ENCODE measurements at regions not wholly inside any gene's neighbourhood (a gene's known extent, or its start where the extent isn't known, plus 50 kb on each side); places are given as distances from the start of the nearest gene placed in this dataset.
"Not testable (repeated sequence)": the region's sequence is repeated elsewhere in the genome, so short reads cannot be mapped to it uniquely, and the experiment has no call there.

GRCh38 chr1:38585971-38586370, 273.6 kb downstream of the RRAGC start:
- H3K27me3 ChIP-seq, result peaks cover 34% of the 10 kb centered on the region
- no peak overlapping the region for H3K27ac ChIP-seq
- no peak overlapping the region for H3K4me3 ChIP-seq
- 57 to 93% methylated on average over 3 to 4 of the region's 4 CpGs for WGBS, 2 donors (ENCODE audit: low coverage in 1 of 2)
- no peaks in the 10 kb centered on the region for H3K4me1 ChIP-seq
- H3K9me3 ChIP-seq, result peaks cover 0 to 14% (median 0%) of the 10 kb centered on the region in 3 donors
- no peak for TF ChIP-seq POLR2AphosphoS5 (IDR thresholded peaks at IDR 0.05)
- TF ChIP-seq POLR2A (IDR thresholded peaks at IDR 0.05), result no peak
- no peak for TF ChIP-seq CTCF (IDR thresholded peaks at IDR 0.05)
- TF ChIP-seq EP300 (IDR thresholded peaks at IDR 0.05), result no peak
- ATAC-seq, result no peak
- H3K36me3 ChIP-seq, result no peaks in the 10 kb centered on the region

GRCh38 chr1:38585460-38585859, 274.1 kb downstream of the RRAGC start:
- no peaks in the 10 kb centered on the region for H3K36me3 ChIP-seq
- no peak overlapping the region for H3K4me3 ChIP-seq
- H3K27ac ChIP-seq, result no peak overlapping the region
- TF ChIP-seq EP300 (IDR thresholded peaks at IDR 0.05) (no peak), POLR2AphosphoS5 (IDR thresholded peaks at IDR 0.05) (no peak), POLR2A (IDR thresholded peaks at IDR 0.05) (no peak)
- H3K4me1 ChIP-seq, result no peaks in the 10 kb centered on the region
- H3K27me3 ChIP-seq, result peaks cover 38% of the 10 kb centered on the region
- ATAC-seq, result no peak
- WGBS, 2 donors (ENCODE audit: low coverage in 1 of 2), result 43 to 59% methylated on average over 1 to 3 of the region's 3 CpGs
- peaks cover 0 to 11% (median 0%) of the 10 kb centered on the region in 3 donors for H3K9me3 ChIP-seq

GRCh38 chr1:38584448-38585355, 274.9 kb downstream of the RRAGC start:
- peaks cover 45% of the 10 kb centered on the region for H3K27me3 ChIP-seq
- ATAC-seq, result no peak
- no peak for TF ChIP-seq POLR2AphosphoS5 (IDR thresholded peaks at IDR 0.05)
- no peak for TF ChIP-seq POLR2A (IDR thresholded peaks at IDR 0.05)
- TF ChIP-seq EP300 (IDR thresholded peaks at IDR 0.05), result no peak
- TF ChIP-seq CTCF (IDR thresholded peaks at IDR 0.05), result no peak
- H3K27ac ChIP-seq, result no peak overlapping the region
- H3K4me3 ChIP-seq, result no peak overlapping the region
- H3K4me1 ChIP-seq, result no peaks in the 10 kb centered on the region
- whole genome bisulfite sequencing, 2 donors (ENCODE audit: low coverage in 1 of 2), result 54 to 63% methylated on average over 5 to 8 of the region's 11 CpGs
- peaks cover 0 to 11% (median 0%) of the 10 kb centered on the region in 3 donors for H3K9me3 ChIP-seq
- H3K36me3 ChIP-seq, result no peaks in the 10 kb centered on the region

- WGBS, 2 donors (ENCODE audit: low coverage in 1 of 2), result 89 to 100% methylated on average over 2 of the region's 2 CpGs
- not testable (repeated sequence) for H3K27ac ChIP-seq, H3K4me3 ChIP-seq, H3K4me1 ChIP-seq, H3K36me3 ChIP-seq, ATAC-seq
- Histone ChIP-seq H3K27me3 (peaks cover 60% of the 10 kb centered on the region), H3K9me3 (peaks cover 0 to 11% (median 0%) of the 10 kb centered on the region in 3 donors)
Measured at GRCh38 chr1:38583287-38583686, 276.3 kb downstream of the RRAGC start.

- Histone ChIP-seq H3K4me3 (no peak overlapping the region), H3K36me3 (no peaks in the 10 kb centered on the region), H3K9me3 (peaks cover 0 to 11% (median 0%) of the 10 kb centered on the region in 3 donors), H3K27ac (no peak overlapping the region), H3K27me3 (peaks cover 63% of the 10 kb centered on the region), H3K4me1 (peaks cover 0 to 10% (median 4%) of the 10 kb centered on the region in 3 donors)
- TF ChIP-seq CTCF (IDR thresholded peaks at IDR 0.05) (no peak), POLR2AphosphoS5 (IDR thresholded peaks at IDR 0.05) (no peak), POLR2A (IDR thresholded peaks at IDR 0.05) (no peak), EP300 (IDR thresholded peaks at IDR 0.05) (no peak)
- no peak for ATAC-seq
- 54 to 70% methylated on average over 2 of the region's 2 CpGs for WGBS, 2 donors (ENCODE audit: low coverage in 1 of 2)
Measured at GRCh38 chr1:38581396-38581795, 278.2 kb downstream of the RRAGC start.

GRCh38 chr1:38580594-38580993, 279.0 kb downstream of the RRAGC start:
- H3K27me3 ChIP-seq, result peaks cover 67% of the 10 kb centered on the region
- no peak for ATAC-seq
- H3K36me3 ChIP-seq, result no peaks in the 10 kb centered on the region

More at GRCh38 chr1:38580594-38580993, 279.0 kb downstream of the RRAGC start:
- TF ChIP-seq POLR2A (IDR thresholded peaks at IDR 0.05) (no peak), EP300 (IDR thresholded peaks at IDR 0.05) (no peak), POLR2AphosphoS5 (IDR thresholded peaks at IDR 0.05) (no peak), CTCF (IDR thresholded peaks at IDR 0.05) (no peak)
- WGBS, 2 donors (ENCODE audit: low coverage in 1 of 2), result 89 to 100% methylated on average over 1 of the region's 2 CpGs
- H3K27ac ChIP-seq, result no peak overlapping the region
- H3K9me3 ChIP-seq, result peaks cover 0 to 11% (median 0%) of the 10 kb centered on the region in 3 donors
- H3K4me3 ChIP-seq, result no peak overlapping the region
- H3K4me1 ChIP-seq, result peaks cover 0 to 10% (median 4%) of the 10 kb centered on the region in 3 donors
